Bronchial epithelial cell (primary cell): ENCODE measurements at regions not wholly inside any gene's neighbourhood (a gene's known extent, or its start where the extent isn't known, plus 50 kb on each side); places are given as distances from the start of the nearest gene placed in this dataset.
A peak's percentile ranks its signal among the peaks of the same experiment; 100 is the strongest.

Source experiments
- DNase-seq: peaks from one replicate; pipeline ENCODE4 v3.0.0-alpha.2; 2010; ENCODE audit warnings: low read depth
- FAIRE-seq: peaks from 2 replicates; lab custom pipeline; 2011; peaks lifted over from hg19 to GRCh38; lab: Jason Lieb, UNC
- H3K27me3 ChIP-seq: 2 replicates; pipeline ENCODE4 v1.5.1; 2011; ENCODE audit warnings: low read length; ENCODE audit not compliant: control insufficient read depth, insufficient read depth
- H3K36me3 ChIP-seq: 2 replicates; pipeline ENCODE4 v1.5.1; 2011; ENCODE audit warnings: low read length; ENCODE audit not compliant: control insufficient read depth, insufficient read depth
- H3K4me3 ChIP-seq: 2 replicates; pipeline ENCODE4 v1.5.1; 2011; ENCODE audit warnings: mild to moderate bottlenecking, low read depth, low read length, control low read depth
- CTCF ChIP-seq: IDR thresholded peaks from 2 replicates; pipeline ENCODE4 v1.5.1; 2011; ENCODE audit warnings: mild to moderate bottlenecking, moderate library complexity, low read length, control low read depth, inconsistent platforms; ENCODE audit not compliant: insufficient read depth, severe bottlenecking

- TF ChIP-seq CTCF, result no peak
- no peak for FAIRE-seq
- no peaks in the 10 kb centered on the region for H3K36me3 ChIP-seq
- DNase-seq, result peak; percentile 69
- H3K4me3 ChIP-seq, result no peak overlapping the region
- no peaks in the 10 kb centered on the region for H3K27me3 ChIP-seq
Observed at GRCh38 chrX:21056622-21057021, 317.6 kb upstream of the CNKSR2 start.

- no peaks in the 10 kb centered on the region for H3K27me3 ChIP-seq
- no peak for TF ChIP-seq CTCF
- H3K36me3 ChIP-seq, result no peaks in the 10 kb centered on the region
- FAIRE-seq, result no peak
- DNase-seq, result no peak
- H3K4me3 ChIP-seq, result no peak overlapping the region
Observed at GRCh38 chrX:21047034-21047455, 327.2 kb upstream of the CNKSR2 start.

- Histone ChIP-seq H3K27me3 (no peaks in the 10 kb centered on the region), H3K4me3 (no peak overlapping the region), H3K36me3 (no peaks in the 10 kb centered on the region)
- FAIRE-seq (no peak), DNase-seq (no peak)
- no peak for TF ChIP-seq CTCF
Observed at GRCh38 chrX:21014326-21014725, 359.9 kb upstream of the CNKSR2 start.

- Histone ChIP-seq H3K27me3 (no peaks in the 10 kb centered on the region), H3K4me3 (no peak overlapping the region), H3K36me3 (no peaks in the 10 kb centered on the region)
- TF ChIP-seq CTCF, result no peak
- DNase-seq (peak; percentile 75), FAIRE-seq (no peak)
Observed at GRCh38 chrX:21004835-21005234, 369.4 kb upstream of the CNKSR2 start.

GRCh38 chrX:20995829-20996228 is 378.4 kb upstream of the CNKSR2 start:
- FAIRE-seq, result no peak
- no peak for TF ChIP-seq CTCF
- H3K4me3 ChIP-seq, result no peak overlapping the region
- no peaks in the 10 kb centered on the region for H3K36me3 ChIP-seq
- H3K27me3 ChIP-seq, result no peaks in the 10 kb centered on the region
- DNase-seq, result no peak

GRCh38 chrX:20989361-20989760 is 384.9 kb upstream of the CNKSR2 start:
- no peak overlapping the region for H3K4me3 ChIP-seq
- H3K36me3 ChIP-seq, result no peaks in the 10 kb centered on the region
- no peaks in the 10 kb centered on the region for H3K27me3 ChIP-seq
- DNase-seq (peak; percentile 20), FAIRE-seq (no peak)
- no peak for TF ChIP-seq CTCF
